T-cell (primary cell): ENCODE measurements at regions not wholly inside any gene's neighbourhood (a gene's known extent, or its start where the extent isn't known, plus 50 kb on each side); places are given as distances from the start of the nearest gene placed in this dataset.

Experiments
- ATAC-seq, 4 experiments: fragments of 200-7000 bp in 3 of 4; fragments of 150-1000 bp in 1 of 4; cut with Tn5 transposase; replicated peaks in 1 of 4; 1 replicate in 3 of 4; 2 replicates in 1 of 4; pipeline ENCODE4 v1.10.0; 2021; ENCODE audit warnings: moderate library complexity in 3 of 4, mild to moderate bottlenecking in 2 of 4, moderate number of reproducible peaks in 1 of 4
- CTCF ChIA-PET, 2 donors: fragments of 300-600 bp; sonication (Branson Sonifier 250); formaldehyde crosslinking; loops; one replicate each; lab custom pipeline; 2022; ENCODE audit warnings: antibody characterized with exemption in 2 of 2; lab: Charles Lee
- POLR2A ChIA-PET, 2 donors: fragments of 300-600 bp; sonication (Branson Sonifier 250); formaldehyde crosslinking; loops; one replicate each; lab custom pipeline; 2022; ENCODE audit warnings: antibody characterized with exemption in 2 of 2; lab: Charles Lee
- DNase-seq, 35 experiments: peaks; one replicate each; pipeline versions ENCODE4 v3.0.0 to v3.0.0-alpha.2; 2013 to 2023
- H3K27ac ChIP-seq: one replicate; pipeline ENCODE4 v1.5.1; 2013; ENCODE audit warnings: low read length
- H3K27me3 ChIP-seq, 2 experiments: replicated peaks in 1 of 2; 1 replicate in 1 of 2; 2 replicates in 1 of 2; pipeline versions ENCODE4 v1.6.1 to v1.7.0; 2013; ENCODE audit warnings: low read length in 1 of 2, mixed read lengths in 1 of 2; ENCODE audit not compliant: control insufficient read depth in 2 of 2, insufficient read depth in 2 of 2; ENCODE audit errors: extremely low read depth in 1 of 2
- H3K36me3 ChIP-seq, 2 donors: 1 replicate in 1 of 2; 2 replicates in 1 of 2; pipeline versions ENCODE4 v1.6.1 to v1.7.0; 2013; ENCODE audit warnings: low read length in 1 of 2; ENCODE audit not compliant: control insufficient read depth in 2 of 2, insufficient read depth in 1 of 2; ENCODE audit errors: extremely low read depth in 1 of 2
- H3K4me1 ChIP-seq, 2 experiments: 1 replicate in 1 of 2; 2 replicates in 1 of 2; pipeline versions ENCODE4 v1.6.1 to v1.7.0; 2013; ENCODE audit warnings: low read length in 2 of 2, mixed read lengths in 1 of 2; ENCODE audit not compliant: insufficient read depth in 2 of 2, control insufficient read depth in 1 of 2; ENCODE audit errors: extremely low read depth in 1 of 2
- H3K4me3 ChIP-seq, 2 donors: 1 replicate in 1 of 2; 2 replicates in 1 of 2; pipeline versions ENCODE4 v1.5.1 to v1.7.0; 2013; ENCODE audit warnings: mild to moderate bottlenecking in 2 of 2, low read length in 1 of 2, moderate library complexity in 1 of 2; ENCODE audit not compliant: control insufficient read depth in 1 of 2; ENCODE audit errors: extremely low read depth in 1 of 2
- H3K9me3 ChIP-seq: 2 replicates; pipeline ENCODE4 v1.7.0; 2013
- H3K27ac Mint-ChIP-seq, 2 donors: one replicate each; pipeline ENCODE4 v1.8.0; 2020 to 2021; ENCODE audit warnings: mild to moderate bottlenecking in 2 of 2, mixed read lengths in 2 of 2
- H3K27me3 Mint-ChIP-seq, 2 donors: one replicate each; pipeline ENCODE4 v1.8.0; 2021 to 2022; ENCODE audit warnings: mixed read lengths in 2 of 2
- H3K36me3 Mint-ChIP-seq: one replicate; pipeline ENCODE4 v1.8.0; 2021; ENCODE audit warnings: mixed read lengths
- H3K4me1 Mint-ChIP-seq, 3 donors: one replicate each; pipeline ENCODE4 v1.8.0; 2020 to 2022; ENCODE audit warnings: mixed read lengths in 3 of 3, mild to moderate bottlenecking in 1 of 3
- H3K4me3 Mint-ChIP-seq, 3 donors: one replicate each; pipeline ENCODE4 v1.8.0; 2020 to 2022; ENCODE audit warnings: mild to moderate bottlenecking in 3 of 3, mixed read lengths in 3 of 3, moderate library complexity in 3 of 3
- H3K9me3 Mint-ChIP-seq, 3 donors: one replicate each; pipeline ENCODE4 v1.8.0; 2020 to 2022; ENCODE audit warnings: mixed read lengths in 3 of 3
- WGBS: methylation state at CpG from one replicate; pipeline ENCODE4 v1.1.5; 2013; ENCODE audit warnings: missing lambda C conversion rate; ENCODE audit not compliant: insufficient coverage; 5-methylcytosine and 5-hydroxymethylcytosine counted together

- DNase-seq (no peak), ATAC-seq (no peak)
- Mint-ChIP-seq H3K4me1 (no peaks in the 10 kb centered on the region), H3K9me3 (peaks cover 8 to 26% (median 9%) of the 10 kb centered on the region in 3 donors), H3K4me3 (no peak overlapping the region), H3K27me3 (no peaks in the 10 kb centered on the region), H3K27ac (no peak overlapping the region), H3K36me3 (no peaks in the 10 kb centered on the region)
- Histone ChIP-seq H3K4me3 (no peak overlapping the region), H3K27me3 (no peaks in the 10 kb centered on the region), H3K36me3 (no peaks in the 10 kb centered on the region), H3K27ac (no peak overlapping the region), H3K9me3 (no peaks in the 10 kb centered on the region), H3K4me1 (no peaks in the 10 kb centered on the region)
- CTCF ChIA-PET: no interaction called here
- POLR2A ChIA-PET: no interaction called here
- 93% methylated on average over 34 of the region's 46 CpGs for WGBS
Observed at GRCh38 chr4:186889876-186890643, 166.4 kb upstream of the FAT1 start.

GRCh38 chr4:186891859-186892486 is 168.3 kb upstream of the FAT1 start:
- Mint-ChIP-seq H3K4me3 (no peak overlapping the region), H3K9me3 (peaks cover 8 to 30% (median 17%) of the 10 kb centered on the region in 3 donors), H3K27me3 (no peaks in the 10 kb centered on the region), H3K36me3 (no peaks in the 10 kb centered on the region), H3K27ac (no peak overlapping the region), H3K4me1 (no peaks in the 10 kb centered on the region)
- POLR2A ChIA-PET: no interaction called here
- H3K27ac ChIP-seq: no peak overlapping the region
- no peak for ATAC-seq
- H3K4me1 ChIP-seq: no peaks in the 10 kb centered on the region
- 100% methylated on average over 1 of the region's 12 CpGs for whole genome bisulfite sequencing
- CTCF ChIA-PET: interaction anchor here in 1 of 2 donors (0.7 kb wide), 1 partner anchor 22 kb away, joined by 3 read pairs; no protein-coding TSS in a partner anchor
- H3K4me3 ChIP-seq: no peak overlapping the region
- H3K27me3 ChIP-seq: no peaks in the 10 kb centered on the region
- DNase-seq: no peak
- no peaks in the 10 kb centered on the region for H3K9me3 ChIP-seq
- no peaks in the 10 kb centered on the region for H3K36me3 ChIP-seq

GRCh38 chr4:186898367-186898766 is 174.7 kb upstream of the FAT1 start:
- no peaks in the 10 kb centered on the region for H3K4me1 Mint-ChIP-seq
- peaks cover 6 to 24% (median 20%) of the 10 kb centered on the region in 3 donors for H3K9me3 Mint-ChIP-seq
- WGBS: 93% methylated on average over 3 of the region's 4 CpGs
- DNase-seq (no peak), ATAC-seq (no peak)
- H3K36me3 Mint-ChIP-seq: no peaks in the 10 kb centered on the region
- H3K27ac Mint-ChIP-seq: no peak overlapping the region
- ChIA-PET CTCF (no interaction called here), POLR2A (no interaction called here)
- no peaks in the 10 kb centered on the region for H3K4me1 ChIP-seq
- H3K36me3 ChIP-seq: no peaks in the 10 kb centered on the region
- no peaks in the 10 kb centered on the region for H3K27me3 ChIP-seq
- H3K4me3 Mint-ChIP-seq: no peak overlapping the region
- H3K9me3 ChIP-seq: no peaks in the 10 kb centered on the region
- H3K27me3 Mint-ChIP-seq: no peaks in the 10 kb centered on the region
- no peak overlapping the region for H3K27ac ChIP-seq
- no peak overlapping the region for H3K4me3 ChIP-seq

GRCh38 chr4:186900232-186900900 is 176.7 kb upstream of the FAT1 start:
- CTCF ChIA-PET: no interaction called here

GRCh38 chr4:186900984-186901383 is 177.3 kb upstream of the FAT1 start:
- no CpG with 5 or more reads among the region's 3 CpGs for WGBS
- Mint-ChIP-seq H3K9me3 (peaks cover 11 to 18% (median 12%) of the 10 kb centered on the region in 3 donors), H3K36me3 (no peaks in the 10 kb centered on the region), H3K4me3 (no peak overlapping the region), H3K27me3 (no peaks in the 10 kb centered on the region), H3K4me1 (no peaks in the 10 kb centered on the region), H3K27ac (no peak overlapping the region)
- Histone ChIP-seq H3K9me3 (no peaks in the 10 kb centered on the region), H3K27ac (no peak overlapping the region), H3K27me3 (no peaks in the 10 kb centered on the region), H3K36me3 (no peaks in the 10 kb centered on the region), H3K4me1 (no peaks in the 10 kb centered on the region), H3K4me3 (no peak overlapping the region)
- POLR2A ChIA-PET: interaction anchor here in 1 of 2 donors (0.6 kb wide), 1 partner anchor 731 kb away, joined by 4 read pairs; no protein-coding TSS in a partner anchor
- ATAC-seq: no peak
- CTCF ChIA-PET: no interaction called here
- DNase-seq: no peak

More at GRCh38 chr4:186900232-186900900, 176.7 kb upstream of the FAT1 start:
- H3K4me3 Mint-ChIP-seq: no peak overlapping the region
- H3K27me3 Mint-ChIP-seq: no peaks in the 10 kb centered on the region
- Histone ChIP-seq H3K27ac (no peak overlapping the region), H3K4me1 (no peaks in the 10 kb centered on the region), H3K36me3 (no peaks in the 10 kb centered on the region), H3K9me3 (no peaks in the 10 kb centered on the region), H3K4me3 (no peak overlapping the region), H3K27me3 (no peaks in the 10 kb centered on the region)
- no peaks in the 10 kb centered on the region for H3K4me1 Mint-ChIP-seq
- DNase-seq (no peak), ATAC-seq (no peak)
- peaks cover 9 to 15% (median 12%) of the 10 kb centered on the region in 3 donors for H3K9me3 Mint-ChIP-seq
- H3K36me3 Mint-ChIP-seq: no peaks in the 10 kb centered on the region
- POLR2A ChIA-PET: interaction anchor here in 1 of 2 donors (0.6 kb wide), 1 partner anchor 731 kb away, joined by 4 read pairs; no protein-coding TSS in a partner anchor
- 70% methylated on average over 6 of the region's 9 CpGs for WGBS
- no peak overlapping the region for H3K27ac Mint-ChIP-seq

GRCh38 chr4:186901850-186902249 is 178.2 kb upstream of the FAT1 start:
- no peaks in the 10 kb centered on the region for H3K4me1 ChIP-seq
- DNase-seq: no peak
- 47% methylated on average over 3 of the region's 3 CpGs for WGBS
- H3K27ac ChIP-seq: no peak overlapping the region
- ChIA-PET CTCF (no interaction called here), POLR2A (no interaction called here)
- H3K4me3 Mint-ChIP-seq: no peak overlapping the region
- no peaks in the 10 kb centered on the region for H3K27me3 Mint-ChIP-seq
- no peaks in the 10 kb centered on the region for H3K4me1 Mint-ChIP-seq
- H3K36me3 Mint-ChIP-seq: no peaks in the 10 kb centered on the region
- H3K27me3 ChIP-seq: no peaks in the 10 kb centered on the region
- no peaks in the 10 kb centered on the region for H3K36me3 ChIP-seq
- no peaks in the 10 kb centered on the region for H3K9me3 ChIP-seq
- no peak overlapping the region for H3K27ac Mint-ChIP-seq
- no peak overlapping the region for H3K4me3 ChIP-seq
- no peak for ATAC-seq
- peaks cover 8 to 17% (median 14%) of the 10 kb centered on the region in 3 donors for H3K9me3 Mint-ChIP-seq
